HG03457 (cell line): ENCODE measurements at regions not wholly inside any gene's neighbourhood (a gene's known extent, or its start where the extent isn't known, plus 50 kb on each side); places are given as distances from the start of the nearest gene placed in this dataset.

Experiments used
- ATAC-seq: cut with Tn5 transposase; IDR thresholded peaks from one replicate; pipeline ENCODE4 v1.9.1; 2021; ENCODE audit warnings: moderate number of reproducible peaks; ENCODE audit not compliant: unreplicated experiment

DNA sequence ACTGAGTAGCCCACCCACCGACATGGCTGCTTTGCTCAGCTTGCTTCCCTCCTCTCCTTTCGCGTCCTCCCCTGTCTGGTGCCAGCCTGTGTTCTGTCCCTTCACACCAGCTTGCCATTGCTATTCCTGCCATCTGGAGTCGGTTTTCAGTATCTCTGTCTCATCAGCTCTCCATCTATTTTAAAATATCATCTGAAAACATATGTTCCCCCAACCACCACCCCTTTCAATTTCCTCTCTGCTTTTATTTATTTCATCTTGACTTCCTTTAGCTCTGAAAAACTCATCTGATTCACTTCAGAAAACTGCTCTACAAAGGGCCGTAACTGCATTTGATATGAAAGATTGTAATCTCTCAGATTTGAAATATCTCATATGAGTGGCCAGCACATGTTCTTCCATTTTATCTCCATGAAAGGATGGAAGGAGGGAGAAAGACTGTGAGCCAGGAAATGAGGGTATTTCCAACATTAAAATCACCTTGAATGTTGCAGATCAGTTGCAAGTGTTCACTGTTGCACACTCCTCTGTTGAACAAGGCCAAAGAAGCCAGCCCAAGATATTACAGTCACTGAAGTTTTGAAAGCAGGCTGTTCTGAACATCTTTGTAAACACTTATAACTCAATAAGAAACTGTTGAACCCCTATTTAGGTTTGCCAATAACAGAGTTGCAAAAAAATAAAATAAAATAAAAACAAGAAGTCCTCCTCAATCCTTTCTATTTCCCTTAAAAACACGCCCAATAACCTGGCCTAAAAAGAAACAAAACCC lies 202.4 kb upstream of the NEBL start:
- no peak for ATAC-seq

GRCh38 chr10:21097926-21098355 lies 200.8 kb upstream of the NEBL start:
- no peak for ATAC-seq

GRCh38 chr10:21095494-21096055 lies 198.5 kb upstream of the NEBL start:
- ATAC-seq = no peak

DNA sequence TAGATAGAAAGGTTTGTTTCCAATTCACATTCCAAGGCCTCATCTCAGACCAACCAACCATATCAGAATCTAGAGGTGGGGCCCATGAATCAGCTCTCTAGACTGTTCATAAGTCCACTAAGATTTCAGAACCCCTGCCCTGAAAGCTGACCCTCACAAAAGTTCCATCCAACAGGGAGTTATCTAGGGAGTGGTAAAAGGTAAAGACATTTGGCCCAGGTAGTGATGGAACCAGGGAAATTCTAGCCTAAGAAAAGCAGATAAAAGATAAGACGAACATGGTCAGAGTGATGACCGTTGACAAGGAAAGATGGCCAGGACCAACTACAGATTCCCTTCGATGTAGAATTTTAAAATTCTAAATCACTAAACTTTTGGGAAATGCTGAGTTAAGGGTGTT lies 198.0 kb upstream of the NEBL start:
- no peak for ATAC-seq

GRCh38 chr10:21092683-21093524 lies 195.8 kb upstream of the NEBL start:
- ATAC-seq = no peak

- ATAC-seq = no peak
Observed at GRCh38 chr10:21090609-21091082, 193.5 kb upstream of the NEBL start.

DNA sequence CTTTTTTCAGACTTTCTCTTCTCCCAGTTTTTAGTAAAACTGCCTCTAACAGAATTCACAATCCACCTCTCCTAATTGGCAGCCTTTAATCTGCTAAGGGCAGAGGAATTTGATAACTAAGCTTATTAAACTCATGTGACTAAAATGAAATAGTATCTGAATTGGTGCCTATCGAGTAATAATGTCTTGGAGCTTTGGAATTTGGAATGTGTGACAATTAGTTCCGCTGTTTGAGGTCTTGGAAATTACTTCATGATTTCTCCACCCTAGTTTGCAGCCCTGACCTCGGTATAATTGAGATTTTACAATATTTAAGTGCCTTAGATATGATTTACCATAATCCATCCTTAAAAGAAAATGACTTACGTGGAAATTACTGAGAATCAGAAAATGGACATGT lies 190.4 kb upstream of the NEBL start:
- no peak for ATAC-seq

GRCh38 chr10:21084700-21085099 lies 187.6 kb upstream of the NEBL start:
- ATAC-seq = no peak

DNA sequence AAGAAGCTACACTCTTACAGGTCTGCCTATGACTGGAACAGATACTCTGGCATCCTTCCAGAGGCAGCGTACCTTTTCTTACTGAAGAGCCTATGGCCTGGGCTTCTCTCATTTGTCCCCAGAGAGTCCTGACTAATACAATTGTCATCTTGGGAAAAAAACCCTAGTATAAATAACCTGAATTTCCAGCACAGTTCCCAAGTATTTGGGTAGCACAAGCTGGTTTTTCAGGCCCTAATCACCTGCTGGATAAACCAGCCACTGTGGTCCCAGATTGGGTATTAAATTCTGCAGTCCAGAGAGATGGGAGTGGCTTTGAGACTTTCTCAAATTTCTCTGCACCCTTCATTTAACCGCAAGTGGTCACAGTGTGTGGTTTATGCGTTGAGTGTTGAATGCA lies 186.8 kb upstream of the NEBL start:
- no peak for ATAC-seq

DNA sequence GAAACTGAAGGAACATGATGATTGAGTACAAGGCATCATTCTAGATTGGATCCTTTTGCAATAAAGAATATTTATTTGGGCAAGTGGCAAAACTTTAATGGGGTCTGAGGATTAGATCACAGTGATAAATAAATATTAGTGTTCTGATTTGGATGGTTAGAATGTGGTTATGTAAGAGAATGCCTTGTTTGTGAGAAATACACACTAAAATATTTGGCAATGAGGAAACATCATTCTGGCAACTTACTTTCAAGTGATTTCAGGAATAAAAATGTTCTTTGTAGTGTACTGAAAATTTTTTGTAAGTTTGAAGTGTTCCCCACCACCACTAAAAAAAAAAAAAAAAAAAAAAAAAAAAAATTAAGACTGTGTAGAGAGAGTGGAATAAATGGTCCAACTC lies 185.1 kb upstream of the NEBL start:
- ATAC-seq = no peak

DNA sequence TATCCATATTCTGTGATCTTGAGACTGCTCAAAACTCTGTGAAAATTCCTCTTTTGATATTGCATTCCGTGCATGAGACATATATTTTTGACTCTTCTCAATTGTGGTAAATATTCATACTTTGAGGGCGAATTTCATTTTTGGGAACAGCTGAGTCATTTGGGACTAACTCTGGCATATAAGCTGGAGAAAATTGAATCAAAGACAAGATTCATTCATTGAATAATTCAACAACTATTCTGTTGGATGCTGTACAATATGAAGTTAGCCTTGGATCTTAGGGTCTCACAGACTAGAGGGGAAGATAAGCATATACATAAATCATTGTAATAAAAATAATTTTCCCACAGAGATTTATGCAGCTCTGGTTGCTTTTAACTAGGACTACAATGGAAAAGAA lies 183.2 kb upstream of the NEBL start:
- no peak for ATAC-seq

DNA sequence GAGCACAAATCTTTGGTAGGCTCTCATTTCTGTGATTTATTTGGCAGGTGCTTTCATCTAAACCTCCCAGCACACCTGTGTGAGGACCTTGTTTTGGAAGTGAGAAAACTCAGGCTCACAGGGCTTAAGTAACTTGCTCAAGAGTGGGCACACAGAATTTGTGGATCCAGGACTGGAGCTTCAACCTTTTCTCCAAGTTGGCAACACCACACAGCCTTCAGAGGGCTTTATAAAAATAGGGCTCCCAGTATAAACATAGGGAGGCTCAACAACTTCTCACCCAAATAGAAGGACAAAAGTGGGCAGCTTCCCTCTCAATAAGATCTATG lies 182.2 kb upstream of the NEBL start:
- ATAC-seq = no peak

- ATAC-seq = no peak
Observed at GRCh38 chr10:21078410-21079329, 181.6 kb upstream of the NEBL start.

- ATAC-seq = no peak
Observed at GRCh38 chr10:21077681-21078080, 180.6 kb upstream of the NEBL start.

- no peak for ATAC-seq
Observed at GRCh38 chr10:21076381-21076780, 179.3 kb upstream of the NEBL start.

- ATAC-seq = no peak
Observed at GRCh38 chr10:21075880-21076279, 178.8 kb upstream of the NEBL start.

DNA sequence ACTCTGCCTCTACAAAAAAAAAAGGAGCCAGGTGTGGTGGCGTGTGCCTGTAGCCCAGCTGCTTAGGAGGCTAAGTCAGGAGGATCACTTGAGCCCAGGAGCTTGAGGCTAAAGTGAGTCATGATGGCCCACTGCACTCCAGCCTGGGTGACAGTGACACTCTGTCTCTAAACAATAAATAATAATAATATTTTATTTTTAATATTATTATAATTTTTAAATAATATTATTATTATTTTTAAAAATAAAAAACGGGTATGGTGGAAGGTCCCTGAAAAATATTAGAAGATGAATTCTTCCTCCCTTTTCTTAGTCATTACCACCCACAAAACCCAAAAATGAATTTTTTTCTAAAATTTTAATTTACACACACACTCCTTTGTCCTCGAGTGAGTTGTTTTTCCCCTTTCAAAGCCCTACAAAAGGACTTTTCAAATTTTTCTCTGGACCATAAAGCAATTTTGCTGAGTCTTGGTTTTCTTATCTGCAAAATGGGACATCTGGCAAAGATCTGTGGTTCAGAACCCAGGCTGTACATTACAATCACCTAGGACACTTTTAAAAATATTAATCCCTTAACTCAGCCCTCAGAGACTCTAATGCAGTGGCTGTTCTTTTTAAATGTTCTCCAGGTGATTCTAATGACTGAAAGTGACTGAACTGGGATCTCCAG lies 174.0 kb upstream of the NEBL start:
- ATAC-seq = no peak

GRCh38 chr10:21069929-21070700 lies 173.0 kb upstream of the NEBL start:
- ATAC-seq = no peak

DNA sequence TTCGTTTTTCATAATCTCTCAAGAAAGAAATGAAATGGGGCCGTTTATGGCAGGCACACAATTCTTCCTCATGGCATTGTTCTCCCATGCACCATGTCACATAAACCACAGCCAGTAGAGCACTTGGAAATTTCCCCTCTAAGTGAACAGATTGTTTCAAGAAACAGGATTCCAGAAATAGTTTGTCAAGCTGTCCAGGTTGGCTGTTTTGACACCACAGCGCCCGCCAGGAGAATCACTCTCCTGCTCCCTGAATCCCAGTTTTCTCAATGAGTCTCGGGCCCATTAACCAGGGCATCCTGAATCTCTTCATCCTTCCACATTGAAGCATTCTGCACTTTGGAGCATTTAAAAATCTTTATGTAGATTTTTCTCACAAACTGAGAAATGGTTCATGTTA lies 172.2 kb upstream of the NEBL start:
- no peak for ATAC-seq
